CD4-positive, alpha-beta T cell (primary cell): ENCODE measurements at regions not wholly inside any gene's neighbourhood (a gene's known extent, or its start where the extent isn't known, plus 50 kb on each side); places are given as distances from the start of the nearest gene placed in this dataset.

ENCODE experiments used
- ATAC-seq: fragments of 200-7000 bp; cut with Tn5 transposase; one replicate; pipeline ENCODE4 v1.10.0; 2022; ENCODE audit warnings: mild to moderate bottlenecking; ENCODE audit not compliant: poor library complexity
- CTCF ChIA-PET: fragments of 350-600 bp; sonication (Branson Sonifier 250); formaldehyde crosslinking; loops from one replicate; lab custom pipeline; 2021; ENCODE audit warnings: antibody characterized with exemption, inconsistent platforms; lab: Charles Lee
- POLR2A ChIA-PET: fragments of 350-600 bp; sonication (Branson Sonifier 250); formaldehyde crosslinking; loops from one replicate; lab custom pipeline; 2021; ENCODE audit warnings: antibody characterized with exemption, inconsistent platforms; lab: Charles Lee
- DNase-seq, 14 experiments: peaks; one replicate each; pipeline ENCODE4 v3.0.0-alpha.2; 2013 to 2020; ENCODE audit warnings: mixed read lengths in 2 of 14
- H3K27ac ChIP-seq, 2 donors: one replicate each; pipeline versions ENCODE4 v1.5.1 to v1.7.0; 2013; ENCODE audit warnings: low read length in 2 of 2, low read depth in 1 of 2, mild to moderate bottlenecking in 1 of 2
- H3K27me3 ChIP-seq, 2 experiments: 1 replicate in 1 of 2; 2 replicates in 1 of 2; pipeline versions ENCODE4 v1.6.1 to v1.7.0; 2013; ENCODE audit warnings: low read length in 2 of 2, control low read depth in 1 of 2, mild to moderate bottlenecking in 1 of 2, moderate library complexity in 1 of 2; ENCODE audit not compliant: insufficient read depth in 2 of 2, control insufficient read depth in 1 of 2
- H3K36me3 ChIP-seq: one replicate; pipeline ENCODE4 v1.6.1; 2013; ENCODE audit warnings: low read length, control low read depth; ENCODE audit not compliant: insufficient read depth
- H3K4me1 ChIP-seq: one replicate; pipeline ENCODE4 v1.6.1; 2013; ENCODE audit warnings: low read length, control low read depth; ENCODE audit not compliant: insufficient read depth
- H3K4me3 ChIP-seq: one replicate; pipeline ENCODE4 v1.5.1; 2013; ENCODE audit warnings: mild to moderate bottlenecking, low read length, moderate library complexity
- H3K9me3 ChIP-seq, 2 experiments: 1 replicate in 1 of 2; 2 replicates in 1 of 2; pipeline versions ENCODE4 v1.6.1 to v1.7.0; 2013; ENCODE audit warnings: low read length in 2 of 2, mild to moderate bottlenecking in 2 of 2, control low read depth in 1 of 2, moderate library complexity in 1 of 2; ENCODE audit not compliant: control insufficient read depth in 1 of 2, insufficient read depth in 1 of 2
- H3K27ac Mint-ChIP-seq: one replicate; pipeline ENCODE4 v1.8.0; 2020; ENCODE audit warnings: mixed read lengths
- H3K27me3 Mint-ChIP-seq: one replicate; pipeline ENCODE4 v1.8.0; 2021; ENCODE audit warnings: mixed read lengths
- H3K36me3 Mint-ChIP-seq: one replicate; pipeline ENCODE4 v1.8.0; 2021; ENCODE audit warnings: low read depth, mixed read lengths
- H3K4me1 Mint-ChIP-seq: one replicate; pipeline ENCODE4 v1.8.0; 2021; ENCODE audit warnings: low read depth, mixed read lengths
- H3K4me3 Mint-ChIP-seq: one replicate; pipeline ENCODE4 v1.8.0; 2020; ENCODE audit warnings: mild to moderate bottlenecking, mixed read lengths
- H3K9me3 Mint-ChIP-seq: one replicate; pipeline ENCODE4 v1.8.0; 2020; ENCODE audit warnings: mixed read lengths
- CTCF ChIP-seq: fragments of 200-600 bp; IDR thresholded peaks from one replicate; pipeline ENCODE4 v1.8.0; 2022; ENCODE audit warnings: antibody characterized with exemption, mild to moderate bottlenecking
- intact Hi-C, 2 experiments: fragments of 100-400 bp; cut with DNase I in 1 of 2; cut with micrococcal nuclease in 1 of 2; formaldehyde crosslinking; loops; one replicate each; pipeline versions ENCODE4 v1.15.1 to v1.9.0; 2023 to 2025; cut with DNase I, micrococcal nuclease

- H3K4me1 ChIP-seq, result no peaks in the 10 kb centered on the region
- no peaks in the 10 kb centered on the region for H3K27me3 Mint-ChIP-seq
- ChIA-PET POLR2A (no interaction called here), CTCF (no interaction called here)
- no peaks in the 10 kb centered on the region for H3K36me3 ChIP-seq
- no peak overlapping the region for H3K4me3 ChIP-seq
- no peak overlapping the region for H3K27ac ChIP-seq
- peaks cover 0 to 4% of the 10 kb centered on the region in 2 experiments for H3K27me3 ChIP-seq
- DNase-seq (no peak), ATAC-seq (no peak)
- intact Hi-C loops, result no loop called here
- H3K4me3 Mint-ChIP-seq, result no peak overlapping the region
- no peaks in the 10 kb centered on the region for H3K9me3 Mint-ChIP-seq
- H3K4me1 Mint-ChIP-seq, result no peaks in the 10 kb centered on the region
- H3K36me3 Mint-ChIP-seq, result no peaks in the 10 kb centered on the region
- TF ChIP-seq CTCF, result no peak
- H3K27ac Mint-ChIP-seq, result no peak overlapping the region
- no peaks in the 10 kb centered on the region for H3K9me3 ChIP-seq
Observed at GRCh38 chr12:76962099-76962498, 83.3 kb upstream of the CSRP2 start.

DNA sequence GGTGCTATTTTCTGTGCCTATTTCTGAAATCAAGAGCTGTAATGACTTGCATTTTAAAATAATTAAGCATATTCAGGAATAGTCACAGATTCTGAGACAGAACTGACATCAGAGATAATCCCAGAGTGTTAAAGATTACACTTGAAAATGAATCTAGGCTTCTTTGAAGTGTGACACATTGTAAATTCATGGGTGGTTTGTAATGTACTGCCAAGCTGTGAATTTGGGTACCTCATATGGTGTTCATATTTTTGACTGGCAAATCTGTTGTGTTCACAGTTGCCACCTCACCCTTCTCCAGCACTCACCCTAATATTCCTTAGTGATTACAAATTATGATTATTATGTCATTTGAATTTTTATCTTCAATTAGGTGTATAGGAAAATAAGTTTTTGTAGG is 78.5 kb upstream of the CSRP2 start:
- H3K27ac Mint-ChIP-seq, result no peak overlapping the region
- H3K4me1 ChIP-seq, result no peaks in the 10 kb centered on the region
- ChIA-PET POLR2A (no interaction called here), CTCF (no interaction called here)
- no peaks in the 10 kb centered on the region for H3K9me3 Mint-ChIP-seq
- H3K27ac ChIP-seq, result no peak overlapping the region
- no peaks in the 10 kb centered on the region for H3K36me3 ChIP-seq
- no peaks in the 10 kb centered on the region for H3K4me1 Mint-ChIP-seq
- H3K27me3 Mint-ChIP-seq, result peaks cover 13% of the 10 kb centered on the region
- DNase-seq (no peak), ATAC-seq (no peak)
- no peaks in the 10 kb centered on the region for H3K27me3 ChIP-seq
- no peak overlapping the region for H3K4me3 Mint-ChIP-seq
- intact Hi-C loops, result no loop called here
- no peaks in the 10 kb centered on the region for H3K36me3 Mint-ChIP-seq
- H3K9me3 ChIP-seq, result no peaks in the 10 kb centered on the region
- H3K4me3 ChIP-seq, result no peak overlapping the region
- no peak for TF ChIP-seq CTCF

DNA sequence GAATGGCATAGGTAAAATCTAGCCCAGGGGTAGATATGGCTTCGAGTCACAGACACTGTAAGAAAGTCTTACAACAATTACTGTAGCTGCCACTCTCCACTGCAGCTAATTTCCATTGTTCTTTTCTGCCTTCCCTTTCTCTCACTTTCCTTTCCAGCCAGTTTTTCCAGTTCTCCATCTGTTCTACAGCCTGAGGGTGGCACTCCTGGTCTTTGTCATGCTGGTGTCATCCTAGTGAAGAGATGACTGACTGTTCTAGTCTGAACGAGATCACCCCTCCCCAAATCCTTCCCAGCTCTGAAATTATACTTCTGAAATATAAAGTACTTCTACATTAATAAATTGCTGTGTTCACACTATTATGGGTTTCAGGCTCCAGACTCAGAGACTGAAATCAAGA is 74.2 kb upstream of the CSRP2 start:
- Histone ChIP-seq H3K4me3 (no peak overlapping the region), H3K9me3 (no peaks in the 10 kb centered on the region), H3K27ac (no peak overlapping the region), H3K27me3 (no peaks in the 10 kb centered on the region), H3K36me3 (no peaks in the 10 kb centered on the region), H3K4me1 (no peaks in the 10 kb centered on the region)
- no peak for ATAC-seq
- CTCF ChIA-PET, result no interaction called here
- Mint-ChIP-seq H3K36me3 (no peaks in the 10 kb centered on the region), H3K9me3 (no peaks in the 10 kb centered on the region), H3K27ac (no peak overlapping the region), H3K27me3 (peaks cover 18% of the 10 kb centered on the region), H3K4me3 (no peak overlapping the region), H3K4me1 (no peaks in the 10 kb centered on the region)
- intact Hi-C loops, result no loop called here
- DNase-seq, result no peak
- POLR2A ChIA-PET, result no interaction called here
- no peak for TF ChIP-seq CTCF
